ENCODE measurements at regions not wholly inside any gene's neighbourhood (a gene's known extent, or its start where the extent isn't known, plus 50 kb on each side); places are given as distances from the start of the nearest gene placed in this dataset.

DNA sequence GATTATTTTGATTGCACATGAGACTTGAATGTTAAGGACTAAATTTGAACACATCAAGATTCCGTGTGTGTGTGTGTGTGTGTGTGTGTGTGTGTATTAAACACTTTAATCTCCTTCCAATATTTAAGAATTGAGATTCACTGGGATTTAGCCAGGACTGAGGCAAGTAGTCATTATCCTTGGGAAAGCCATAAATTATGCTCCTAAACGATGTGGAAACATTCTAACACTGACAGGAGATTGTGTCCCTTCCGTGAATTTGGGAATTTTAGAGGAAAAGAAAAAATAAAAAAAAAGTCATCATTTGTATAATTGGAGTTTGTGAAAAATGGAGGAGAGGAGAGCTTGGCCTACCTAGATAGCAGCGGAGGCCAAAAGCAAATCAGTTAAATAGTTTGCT, 212.9 kb downstream of the DUSP6 start:
- no peak overlapping the region for H3K4me3 ChIP-seq (ENCODE audit: low read depth, low read length)
- peaks cover 44% of the 10 kb centered on the region for H3K4me1 ChIP-seq (ENCODE audit: control insufficient read depth, insufficient read depth, low read length, unreplicated experiment)
- no peaks in the 10 kb centered on the region for H3K36me3 ChIP-seq (ENCODE audit: insufficient read depth, low read length)
- H3K27ac ChIP-seq (ENCODE audit: low read depth, low read length) = no peak overlapping the region
- no peak overlapping the region for H2AFZ ChIP-seq (ENCODE audit: low read length, unreplicated experiment)
- no peaks in the 10 kb centered on the region for H3K79me2 ChIP-seq (ENCODE audit: control insufficient read depth, insufficient read depth, low read length, unreplicated experiment)
- H3K27me3 ChIP-seq (ENCODE audit: insufficient read depth, low read length) = no peaks in the 10 kb centered on the region

DNA sequence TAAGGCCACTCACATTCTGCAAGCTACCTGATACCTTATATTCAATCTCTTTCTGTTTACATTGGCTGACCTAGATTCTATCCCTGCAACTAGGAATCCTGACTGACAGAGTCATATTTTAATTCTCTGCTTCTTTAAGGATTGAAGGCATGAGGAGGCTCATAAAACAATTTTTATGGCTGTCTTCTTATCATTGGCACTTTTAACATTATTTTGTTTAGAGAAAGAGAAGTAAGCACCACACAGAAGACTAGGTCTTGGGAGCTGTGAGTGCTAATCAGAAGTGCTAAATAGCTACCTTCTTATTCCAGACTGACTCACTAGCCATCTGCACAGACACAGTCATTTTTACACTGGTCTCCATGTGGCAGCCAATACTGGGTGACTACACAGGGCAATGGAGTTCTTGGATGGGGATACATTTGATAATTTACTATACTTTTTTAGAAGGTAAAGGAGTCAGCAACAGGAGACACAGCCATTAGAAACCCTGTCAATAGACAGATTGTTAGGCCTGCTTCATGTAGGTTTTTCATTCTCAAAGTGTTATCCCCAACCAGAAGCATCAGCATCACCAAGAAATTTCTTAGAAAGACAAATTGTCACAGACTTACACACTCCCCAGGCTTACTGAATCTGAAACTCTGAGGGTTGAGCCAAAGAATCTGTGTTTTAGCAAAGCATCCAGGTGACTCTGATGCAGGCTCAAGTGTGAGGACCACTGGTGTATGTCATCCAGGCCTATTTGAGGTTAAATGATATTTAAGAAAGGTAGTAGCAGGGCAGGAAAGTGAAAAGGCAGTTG, 214.1 kb downstream of the DUSP6 start:
- H3K79me2 ChIP-seq (ENCODE audit: control insufficient read depth, insufficient read depth, low read length, unreplicated experiment) = no peaks in the 10 kb centered on the region
- no peak overlapping the region for H3K4me3 ChIP-seq (ENCODE audit: low read depth, low read length)
- H3K4me1 ChIP-seq (ENCODE audit: control insufficient read depth, insufficient read depth, low read length, unreplicated experiment) = peaks cover 44% of the 10 kb centered on the region
- peak overlapping the region; percentile 48 for H2AFZ ChIP-seq (ENCODE audit: low read length, unreplicated experiment)
- no peaks in the 10 kb centered on the region for H3K36me3 ChIP-seq (ENCODE audit: insufficient read depth, low read length)
- no peaks in the 10 kb centered on the region for H3K27me3 ChIP-seq (ENCODE audit: insufficient read depth, low read length)
- H3K27ac ChIP-seq (ENCODE audit: low read depth, low read length) = no peak overlapping the region

DNA sequence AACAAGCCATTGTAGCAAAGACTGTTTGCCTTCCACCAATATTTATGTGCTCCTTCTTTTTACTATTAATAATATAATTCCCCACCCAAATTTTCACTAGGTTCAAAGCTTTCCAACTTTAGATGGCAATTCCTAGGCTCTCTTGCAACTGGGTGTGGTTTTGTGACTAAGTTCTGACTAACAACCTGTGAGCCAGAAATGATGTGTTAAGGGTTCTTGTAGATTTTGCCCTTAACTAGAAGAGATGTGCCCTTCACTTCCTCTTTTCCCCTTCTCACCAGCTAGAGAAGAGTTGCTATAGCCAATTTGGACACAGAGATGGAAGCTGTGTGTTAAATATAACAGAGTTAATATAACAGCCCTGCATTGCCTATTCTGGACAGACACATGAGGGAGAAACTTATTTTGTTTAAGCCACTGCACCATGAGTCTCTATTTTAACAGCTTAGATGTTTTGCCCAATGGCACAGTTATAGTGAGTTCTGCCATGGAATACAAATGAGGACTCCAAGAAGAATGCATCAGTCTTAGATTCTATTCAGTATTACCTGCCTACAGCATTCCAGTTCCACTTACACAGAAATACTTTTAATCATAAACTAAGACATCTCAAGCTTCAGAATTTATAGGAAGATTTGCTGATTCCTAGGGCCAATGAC, 216.2 kb downstream of the DUSP6 start:
- Histone ChIP-seq H3K79me2 (ENCODE audit: control insufficient read depth, insufficient read depth, low read length, unreplicated experiment) (no peaks in the 10 kb centered on the region), H3K4me3 (ENCODE audit: low read depth, low read length) (no peak overlapping the region), H3K36me3 (ENCODE audit: insufficient read depth, low read length) (no peaks in the 10 kb centered on the region), H2AFZ (ENCODE audit: low read length, unreplicated experiment) (no peak overlapping the region), H3K4me1 (ENCODE audit: control insufficient read depth, insufficient read depth, low read length, unreplicated experiment) (peaks cover 44% of the 10 kb centered on the region), H3K27me3 (ENCODE audit: insufficient read depth, low read length) (no peaks in the 10 kb centered on the region), H3K27ac (ENCODE audit: low read depth, low read length) (peak overlapping the region; percentile 54)

DNA sequence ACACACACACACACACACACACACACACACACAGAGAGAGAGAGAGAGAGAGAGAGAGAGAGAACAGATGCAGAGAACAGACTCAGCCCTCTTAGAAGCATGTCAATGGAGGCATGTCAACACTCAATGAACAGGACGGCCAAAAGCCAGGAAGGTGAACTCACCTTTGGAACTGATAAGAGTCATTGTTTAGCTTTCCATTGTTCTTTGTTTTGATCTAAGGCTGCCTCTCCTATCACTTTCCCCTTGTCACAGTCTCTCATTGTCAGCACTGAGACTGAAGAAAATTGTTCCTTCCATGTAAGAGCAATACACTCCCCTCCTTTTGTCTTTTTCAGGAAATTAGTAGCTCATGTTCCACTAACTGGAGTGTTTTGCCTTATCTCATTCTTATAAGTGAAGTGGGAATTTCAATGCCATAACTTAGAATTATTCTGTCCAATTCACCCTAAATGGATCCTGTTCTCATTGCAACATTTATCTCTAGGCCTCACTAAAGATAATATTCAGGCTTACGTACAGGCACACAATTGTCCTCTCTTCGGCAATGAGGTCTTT, 218.0 kb downstream of the DUSP6 start:
- H2AFZ ChIP-seq (ENCODE audit: low read length, unreplicated experiment) = no peak overlapping the region
- no peak overlapping the region for H3K4me3 ChIP-seq (ENCODE audit: low read depth, low read length)
- no peaks in the 10 kb centered on the region for H3K79me2 ChIP-seq (ENCODE audit: control insufficient read depth, insufficient read depth, low read length, unreplicated experiment)
- peaks cover 27% of the 10 kb centered on the region for H3K4me1 ChIP-seq (ENCODE audit: control insufficient read depth, insufficient read depth, low read length, unreplicated experiment)
- H3K27me3 ChIP-seq (ENCODE audit: insufficient read depth, low read length) = no peaks in the 10 kb centered on the region
- no peak overlapping the region for H3K27ac ChIP-seq (ENCODE audit: low read depth, low read length)
- no peaks in the 10 kb centered on the region for H3K36me3 ChIP-seq (ENCODE audit: insufficient read depth, low read length)

DNA sequence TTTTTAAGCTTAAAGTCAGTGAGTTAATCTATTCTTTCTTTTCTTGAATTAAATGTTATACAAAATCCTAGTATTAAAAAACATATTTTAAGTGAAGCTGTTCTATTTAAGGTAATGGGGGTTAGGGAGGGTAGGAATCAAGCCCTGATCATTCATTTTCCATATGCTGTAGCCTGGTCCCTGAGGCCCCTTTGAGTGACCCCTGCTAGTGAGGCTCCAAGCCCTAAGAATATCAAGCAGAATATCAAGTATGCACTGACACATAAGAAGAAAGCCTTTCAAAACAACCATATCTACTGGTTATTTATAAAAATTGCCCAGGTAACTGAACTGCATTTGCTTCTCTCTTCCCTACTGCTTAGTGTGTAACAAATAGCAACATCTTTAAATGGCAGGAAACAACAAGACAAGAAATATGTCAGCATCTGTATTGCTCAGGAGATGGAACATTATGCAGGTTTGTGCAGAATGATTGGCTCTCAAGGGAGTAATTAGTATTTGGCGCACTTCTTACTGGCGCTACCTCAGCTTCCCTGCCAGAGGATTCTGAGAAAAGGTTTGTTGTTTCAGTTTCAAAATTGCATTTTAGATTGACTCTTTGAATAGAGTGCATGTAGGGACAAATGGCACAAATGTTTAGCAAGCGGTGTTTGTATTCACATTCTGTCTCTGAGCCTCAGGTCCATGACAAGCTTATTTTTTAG, 223.0 kb downstream of the DUSP6 start:
- no peak overlapping the region for H3K4me3 ChIP-seq (ENCODE audit: low read depth, low read length)
- no peaks in the 10 kb centered on the region for H3K79me2 ChIP-seq (ENCODE audit: control insufficient read depth, insufficient read depth, low read length, unreplicated experiment)
- no peaks in the 10 kb centered on the region for H3K36me3 ChIP-seq (ENCODE audit: insufficient read depth, low read length)
- H3K27me3 ChIP-seq (ENCODE audit: insufficient read depth, low read length) = no peaks in the 10 kb centered on the region
- H3K27ac ChIP-seq (ENCODE audit: low read depth, low read length) = no peak overlapping the region
- peaks cover 10% of the 10 kb centered on the region for H3K4me1 ChIP-seq (ENCODE audit: control insufficient read depth, insufficient read depth, low read length, unreplicated experiment)
- H2AFZ ChIP-seq (ENCODE audit: low read length, unreplicated experiment) = no peak overlapping the region

DNA sequence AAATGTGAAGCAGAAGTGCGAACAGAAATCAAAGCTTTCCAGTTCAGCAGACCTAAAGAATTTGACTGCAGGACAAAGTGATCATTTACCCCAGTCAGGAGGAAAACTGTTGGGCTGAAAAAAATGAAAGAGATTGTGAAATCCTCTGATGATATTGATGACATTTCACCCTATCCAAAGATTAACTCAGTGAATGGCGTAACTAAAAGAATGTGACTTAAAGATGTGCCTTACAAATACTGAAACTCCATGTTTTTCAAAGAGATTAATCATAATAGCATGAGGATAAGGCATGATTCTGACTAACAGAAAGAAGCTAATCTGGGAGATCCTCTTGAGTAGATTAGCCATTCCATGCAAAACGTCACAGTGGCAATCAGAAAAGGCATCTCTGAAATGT, 225.6 kb downstream of the DUSP6 start:
- H2AFZ ChIP-seq (ENCODE audit: low read length, unreplicated experiment) = peak overlapping the region; percentile 2
- no peaks in the 10 kb centered on the region for H3K27me3 ChIP-seq (ENCODE audit: insufficient read depth, low read length)
- H3K4me1 ChIP-seq (ENCODE audit: control insufficient read depth, insufficient read depth, low read length, unreplicated experiment) = peaks cover 10% of the 10 kb centered on the region
- peak overlapping the region; percentile 12 for H3K27ac ChIP-seq (ENCODE audit: low read depth, low read length)
- H3K79me2 ChIP-seq (ENCODE audit: control insufficient read depth, insufficient read depth, low read length, unreplicated experiment) = no peaks in the 10 kb centered on the region
- no peak overlapping the region for H3K4me3 ChIP-seq (ENCODE audit: low read depth, low read length)
- no peaks in the 10 kb centered on the region for H3K36me3 ChIP-seq (ENCODE audit: insufficient read depth, low read length)

DNA sequence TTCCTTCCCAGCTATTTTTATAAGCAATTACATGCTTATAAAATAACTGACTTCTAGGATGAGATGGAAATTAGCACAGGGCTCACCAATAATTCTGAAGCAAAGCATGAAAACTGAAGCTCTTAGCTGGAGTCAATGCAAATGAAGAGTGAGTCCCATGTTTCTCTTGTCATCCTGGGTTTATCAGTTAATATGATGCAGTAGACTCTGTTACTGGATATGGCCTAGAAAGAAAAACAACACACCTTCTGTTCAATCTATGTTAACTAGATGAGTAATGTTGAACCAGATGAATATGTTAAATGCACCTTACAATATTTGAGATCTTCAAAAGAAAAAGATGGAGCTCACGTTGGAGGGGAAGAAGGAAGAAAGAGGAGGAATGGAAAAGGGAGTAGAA, 229.4 kb downstream of the DUSP6 start:
- Histone ChIP-seq H3K36me3 (ENCODE audit: insufficient read depth, low read length) (no peaks in the 10 kb centered on the region), H2AFZ (ENCODE audit: low read length, unreplicated experiment) (no peak overlapping the region), H3K27ac (ENCODE audit: low read depth, low read length) (no peak overlapping the region), H3K4me3 (ENCODE audit: low read depth, low read length) (no peak overlapping the region), H3K79me2 (ENCODE audit: control insufficient read depth, insufficient read depth, low read length, unreplicated experiment) (no peaks in the 10 kb centered on the region), H3K4me1 (ENCODE audit: control insufficient read depth, insufficient read depth, low read length, unreplicated experiment) (peaks cover 10% of the 10 kb centered on the region), H3K27me3 (ENCODE audit: insufficient read depth, low read length) (no peaks in the 10 kb centered on the region)

DNA sequence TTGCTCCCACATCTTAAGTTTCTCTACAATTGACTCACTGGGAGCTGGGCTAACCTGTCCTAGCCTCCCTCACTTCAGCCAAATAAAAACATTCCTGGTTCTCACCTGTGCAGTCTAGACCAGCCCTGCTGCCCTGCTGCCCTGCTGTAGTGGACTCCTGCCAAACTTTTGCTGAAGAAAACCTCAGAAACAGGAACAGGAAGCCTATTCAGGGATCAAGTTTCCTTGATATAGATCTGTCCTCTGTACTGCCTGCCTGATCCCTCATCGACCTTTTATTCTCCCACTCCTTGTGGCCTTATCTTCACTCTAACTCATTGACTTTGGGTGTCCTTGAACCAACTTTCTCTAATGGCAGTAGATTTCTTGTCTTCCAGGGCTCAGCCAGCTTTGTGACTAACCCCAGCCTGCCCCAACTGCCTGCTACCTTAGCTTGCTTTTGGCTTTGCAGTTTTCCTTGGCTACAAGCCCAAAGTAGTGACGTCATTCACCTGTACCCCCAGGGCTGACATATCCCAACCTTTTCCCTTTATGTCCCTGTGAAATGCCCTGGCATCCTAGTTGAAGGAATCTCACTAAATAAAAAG, 234.8 kb downstream of the DUSP6 start:
- Histone ChIP-seq H3K27me3 (ENCODE audit: insufficient read depth, low read length) (no peaks in the 10 kb centered on the region), H3K79me2 (ENCODE audit: control insufficient read depth, insufficient read depth, low read length, unreplicated experiment) (no peaks in the 10 kb centered on the region), H2AFZ (ENCODE audit: low read length, unreplicated experiment) (no peak overlapping the region), H3K4me1 (ENCODE audit: control insufficient read depth, insufficient read depth, low read length, unreplicated experiment) (peaks cover 4% of the 10 kb centered on the region), H3K4me3 (ENCODE audit: low read depth, low read length) (no peak overlapping the region), H3K27ac (ENCODE audit: low read depth, low read length) (no peak overlapping the region), H3K36me3 (ENCODE audit: insufficient read depth, low read length) (no peaks in the 10 kb centered on the region)

DNA sequence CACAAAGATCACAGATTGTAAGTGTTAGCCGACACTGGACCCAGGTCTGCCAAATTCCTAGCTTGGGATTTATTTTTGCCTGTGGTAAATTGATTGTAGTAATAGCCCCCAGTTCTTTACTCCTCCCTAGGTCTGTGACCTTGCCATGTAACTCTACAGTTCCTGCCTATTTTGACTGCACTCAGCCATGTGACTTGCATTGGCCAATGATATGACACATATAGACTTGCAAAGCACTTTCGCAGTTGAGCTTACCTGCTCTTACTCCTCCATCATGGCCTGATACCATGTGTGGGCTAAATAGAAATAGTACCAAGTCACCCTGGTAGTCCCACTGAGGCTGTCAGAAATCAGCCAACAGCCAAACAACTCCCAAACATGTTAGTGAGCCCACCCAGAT, 240.3 kb downstream of the DUSP6 start:
- no peak overlapping the region for H3K27ac ChIP-seq (ENCODE audit: low read depth, low read length)
- H3K4me1 ChIP-seq (ENCODE audit: control insufficient read depth, insufficient read depth, low read length, unreplicated experiment) = no peaks in the 10 kb centered on the region
- H3K79me2 ChIP-seq (ENCODE audit: control insufficient read depth, insufficient read depth, low read length, unreplicated experiment) = no peaks in the 10 kb centered on the region
- H3K36me3 ChIP-seq (ENCODE audit: insufficient read depth, low read length) = no peaks in the 10 kb centered on the region
- H2AFZ ChIP-seq (ENCODE audit: low read length, unreplicated experiment) = no peak overlapping the region
- no peak overlapping the region for H3K4me3 ChIP-seq (ENCODE audit: low read depth, low read length)
- no peaks in the 10 kb centered on the region for H3K27me3 ChIP-seq (ENCODE audit: insufficient read depth, low read length)

DNA sequence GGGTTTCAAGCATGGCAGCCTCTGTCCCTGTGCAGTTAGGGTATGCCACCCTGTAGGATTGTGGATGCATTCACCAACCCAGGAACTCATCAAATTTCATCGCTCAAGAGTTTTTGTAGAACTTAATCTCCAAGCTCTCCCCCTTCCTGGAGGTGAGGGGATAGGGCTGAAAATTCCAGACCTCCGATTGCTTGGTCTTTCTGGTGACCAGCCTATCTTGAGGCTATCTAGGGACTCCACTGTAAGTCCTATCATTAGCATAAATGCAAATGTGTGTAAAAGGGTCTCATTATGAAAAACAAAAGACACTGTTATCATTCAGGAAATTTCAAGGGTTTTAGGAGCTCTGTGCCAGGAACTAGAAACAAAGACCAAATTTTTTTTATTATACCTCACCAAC, 244.0 kb downstream of the DUSP6 start:
- no peaks in the 10 kb centered on the region for H3K27me3 ChIP-seq (ENCODE audit: insufficient read depth, low read length)
- H3K4me3 ChIP-seq (ENCODE audit: low read depth, low read length) = no peak overlapping the region
- H2AFZ ChIP-seq (ENCODE audit: low read length, unreplicated experiment) = no peak overlapping the region
- no peaks in the 10 kb centered on the region for H3K4me1 ChIP-seq (ENCODE audit: control insufficient read depth, insufficient read depth, low read length, unreplicated experiment)
- no peak overlapping the region for H3K27ac ChIP-seq (ENCODE audit: low read depth, low read length)
- H3K79me2 ChIP-seq (ENCODE audit: control insufficient read depth, insufficient read depth, low read length, unreplicated experiment) = no peaks in the 10 kb centered on the region
- no peaks in the 10 kb centered on the region for H3K36me3 ChIP-seq (ENCODE audit: insufficient read depth, low read length)
